SK-N-SH treated with all-trans-retinoic acid at 6 μM for 48 hours (cell line): ENCODE measurements at regions not wholly inside any gene's neighbourhood (a gene's known extent, or its start where the extent isn't known, plus 50 kb on each side); places are given as distances from the start of the nearest gene placed in this dataset.

Source experiments
- ATAC-seq: fragments of 200-7000 bp; cut with Tn5 transposase; 3 replicates; pipeline ENCODE4 v1.9.1; 2020; ENCODE audit warnings: mild to moderate bottlenecking, moderate library complexity
- ARNTL ChIP-seq: fragments of 450-650 bp; formaldehyde crosslinking; IDR thresholded peaks from 2 replicates; pipeline ENCODE4 v1.5.0; 2020; ENCODE audit warnings: low read depth, mild to moderate bottlenecking, moderate library complexity, borderline replicate concordance
- BACH2 ChIP-seq: fragments of 250-450 bp; sonication (Bioruptor Pico); IDR thresholded peaks from 2 replicates; pipeline ENCODE4 v1.9.0; 2021; ENCODE audit warnings: mild to moderate bottlenecking, borderline replicate concordance
- CSDC2 ChIP-seq: fragments of 250-450 bp; sonication (Bioruptor Pico); IDR thresholded peaks from 2 replicates; pipeline ENCODE4 v1.5.0; 2020; ENCODE audit warnings: mild to moderate bottlenecking, moderate library complexity
- CSRNP3 ChIP-seq: fragments of 250-450 bp; sonication (Bioruptor Pico); IDR thresholded peaks from 2 replicates; pipeline ENCODE4 v1.5.1; 2021; ENCODE audit warnings: mild to moderate bottlenecking, moderate library complexity
- ESRRG ChIP-seq: fragments of 250-450 bp; sonication (Bioruptor Pico); IDR thresholded peaks from 2 replicates; pipeline ENCODE4 v1.6.1; 2021; ENCODE audit warnings: mild to moderate bottlenecking
- GLIS3 ChIP-seq: fragments of 250-450 bp; sonication (Bioruptor Pico); IDR thresholded peaks from 2 replicates; pipeline ENCODE4 v1.5.0; 2020; ENCODE audit warnings: mild to moderate bottlenecking, moderate library complexity
- ISL1 ChIP-seq: fragments of 250-450 bp; sonication (Bioruptor Pico); IDR thresholded peaks from 2 replicates; pipeline ENCODE4 v2.1.2; 2022; ENCODE audit warnings: mild to moderate bottlenecking, moderate library complexity
- OSR1 ChIP-seq: fragments of 250-450 bp; sonication (Bioruptor Pico); IDR thresholded peaks from 2 replicates; pipeline ENCODE4 v1.8.0; 2022; ENCODE audit warnings: moderate library complexity, mild to moderate bottlenecking, inconsistent platforms
- PATZ1 ChIP-seq: fragments of 250-450 bp; sonication (Bioruptor Pico); IDR thresholded peaks from 2 replicates; pipeline ENCODE4 v1.8.0; 2020; ENCODE audit warnings: mild to moderate bottlenecking, moderate library complexity, borderline replicate concordance
- POU6F1 ChIP-seq: fragments of 250-450 bp; sonication (Bioruptor Pico); IDR thresholded peaks from 2 replicates; pipeline ENCODE4 v1.8.0; 2021; ENCODE audit warnings: low read depth, mild to moderate bottlenecking, moderate library complexity, borderline replicate concordance
- PPARA ChIP-seq: fragments of 250-450 bp; sonication (Bioruptor Pico); IDR thresholded peaks from 2 replicates; pipeline ENCODE4 v1.5.0; 2020; ENCODE audit warnings: mild to moderate bottlenecking, borderline replicate concordance
- RARB ChIP-seq: fragments of 250-450 bp; sonication (Bioruptor Pico); IDR thresholded peaks from 2 replicates; pipeline ENCODE4 v1.8.0; 2021; ENCODE audit warnings: mild to moderate bottlenecking, moderate library complexity
- SNAI2 ChIP-seq: fragments of 250-450 bp; sonication (Bioruptor Pico); IDR thresholded peaks from 2 replicates; pipeline ENCODE4 v1.5.0; 2020; ENCODE audit warnings: mild to moderate bottlenecking, moderate library complexity
- TCF4 ChIP-seq: fragments of 250-450 bp; sonication (Bioruptor Pico); IDR thresholded peaks from 2 replicates; pipeline ENCODE4 v1.8.0; 2021; ENCODE audit warnings: mild to moderate bottlenecking, moderate library complexity, borderline replicate concordance
- TSHZ2 ChIP-seq: fragments of 250-450 bp; sonication (Bioruptor Pico); IDR thresholded peaks from 2 replicates; pipeline ENCODE4 v1.5.0; 2020; ENCODE audit warnings: mild to moderate bottlenecking, moderate library complexity
- ZC3H10 ChIP-seq: fragments of 250-450 bp; sonication (Bioruptor Pico); IDR thresholded peaks from 2 replicates; pipeline ENCODE4 v1.5.1; 2021; ENCODE audit warnings: mild to moderate bottlenecking, moderate library complexity
- ZFP3 ChIP-seq: fragments of 250-450 bp; sonication (Bioruptor Pico); IDR thresholded peaks from 2 replicates; pipeline ENCODE4 v1.5.0; 2020; ENCODE audit warnings: mild to moderate bottlenecking, moderate library complexity
- ZFP30 ChIP-seq: fragments of 450-650 bp; formaldehyde crosslinking; IDR thresholded peaks from 2 replicates; pipeline ENCODE4 v1.5.0; 2022; ENCODE audit warnings: mild to moderate bottlenecking, moderate library complexity
- ZNF565 ChIP-seq: fragments of 450-650 bp; formaldehyde crosslinking; conservative IDR thresholded peaks from 2 replicates; pipeline ENCODE4 v1.5.0; 2020; ENCODE audit warnings: low read depth, mild to moderate bottlenecking, moderate library complexity
- ZNF70 ChIP-seq: fragments of 450-650 bp; formaldehyde crosslinking; IDR thresholded peaks from 2 replicates; pipeline ENCODE4 v1.5.0; 2020; ENCODE audit warnings: mild to moderate bottlenecking, moderate library complexity
- ZNF8 ChIP-seq: fragments of 450-650 bp; formaldehyde crosslinking; IDR thresholded peaks from 2 replicates; pipeline ENCODE4 v1.5.0; 2020; ENCODE audit warnings: mild to moderate bottlenecking, moderate library complexity

GRCh38 chr2:236350426-236350825 lies 86.2 kb upstream of the ASB18 start:
- no peak for TF ChIP-seq BACH2 (CRISPR knock-in tag)
- no peak for TF ChIP-seq ZNF565 (CRISPR knock-in tag)
- TF ChIP-seq TCF4 (CRISPR knock-in tag), result no peak
- TF ChIP-seq ARNTL (CRISPR knock-in tag), result no peak
- TF ChIP-seq CSDC2 (CRISPR knock-in tag), result no peak
- TF ChIP-seq ZFP3 (CRISPR knock-in tag), result no peak
- TF ChIP-seq ZFP30 (CRISPR knock-in tag), result no peak
- TF ChIP-seq ZNF70, result no peak
- no peak for TF ChIP-seq ESRRG (CRISPR knock-in tag)
- no peak for TF ChIP-seq SNAI2 (CRISPR knock-in tag)
- TF ChIP-seq POU6F1 (CRISPR knock-in tag), result no peak
- TF ChIP-seq ZC3H10 (CRISPR knock-in tag), result no peak
- TF ChIP-seq ZNF8 (CRISPR knock-in tag), result no peak
- TF ChIP-seq CSRNP3 (CRISPR knock-in tag), result no peak
- no peak for TF ChIP-seq RARB
- ATAC-seq, result no peak

GRCh38 chr2:236351966-236352525 lies 87.8 kb upstream of the ASB18 start:
- ATAC-seq, result no peak
- TF ChIP-seq RARB (no peak), ISL1 (CRISPR knock-in tag) (no peak), TCF4 (CRISPR knock-in tag) (no peak), TSHZ2 (CRISPR knock-in tag) (no peak), ZFP30 (CRISPR knock-in tag) (no peak), OSR1 (no peak), SNAI2 (CRISPR knock-in tag) (no peak), GLIS3 (no peak), ZFP3 (CRISPR knock-in tag) (no peak), ESRRG (CRISPR knock-in tag) (no peak), ZC3H10 (CRISPR knock-in tag) (no peak), ZNF70 (no peak), ZNF8 (CRISPR knock-in tag) (no peak), CSRNP3 (CRISPR knock-in tag) (no peak), PPARA (no peak), POU6F1 (CRISPR knock-in tag) (no peak), ZNF565 (CRISPR knock-in tag) (no peak), PATZ1 (CRISPR knock-in tag) (no peak)
